ENCODE measurements at regions not wholly inside any gene's neighbourhood (a gene's known extent, or its start where the extent isn't known, plus 50 kb on each side); places are given as distances from the start of the nearest gene placed in this dataset.

- H3K27me3 Mint-ChIP-seq = no peaks in the 10 kb centered on the region
- TF ChIP-seq CTCF (IDR thresholded peaks at IDR 0.05) = no peak
- H3K4me3 Mint-ChIP-seq = no peak overlapping the region
- DNase-seq (no peak), ATAC-seq (no peak)
- H3K36me3 Mint-ChIP-seq (ENCODE audit: low read depth) = no peaks in the 10 kb centered on the region
- H3K27ac Mint-ChIP-seq = no peak overlapping the region
- H3K9me3 Mint-ChIP-seq = no peaks in the 10 kb centered on the region
- intact Hi-C loops (cut with micrococcal nuclease) = no loop called here
- ChIA-PET POLR2A (no interaction called here), CTCF (no interaction called here)
- H3K4me1 Mint-ChIP-seq (ENCODE audit: low read depth) = peaks cover 6% of the 10 kb centered on the region
These were observed 64.8 kb upstream of the RAP2B start for GRCh38 chr3:153097213-153097612.

- DNase-seq (no peak), ATAC-seq (no peak)
- no peaks in the 10 kb centered on the region for H3K9me3 Mint-ChIP-seq
- POLR2A ChIA-PET = no interaction called here
- no peaks in the 10 kb centered on the region for H3K27me3 Mint-ChIP-seq
- intact Hi-C loops (cut with micrococcal nuclease) = no loop called here
- CTCF ChIA-PET = no interaction called here
- no peak for TF ChIP-seq CTCF (IDR thresholded peaks at IDR 0.05)
- H3K4me1 Mint-ChIP-seq (ENCODE audit: low read depth) = no peaks in the 10 kb centered on the region
- H3K36me3 Mint-ChIP-seq (ENCODE audit: low read depth) = no peaks in the 10 kb centered on the region
- no peak overlapping the region for H3K27ac Mint-ChIP-seq
- H3K4me3 Mint-ChIP-seq = no peak overlapping the region
These were observed 62.9 kb upstream of the RAP2B start for GRCh38 chr3:153099131-153099530.

DNA sequence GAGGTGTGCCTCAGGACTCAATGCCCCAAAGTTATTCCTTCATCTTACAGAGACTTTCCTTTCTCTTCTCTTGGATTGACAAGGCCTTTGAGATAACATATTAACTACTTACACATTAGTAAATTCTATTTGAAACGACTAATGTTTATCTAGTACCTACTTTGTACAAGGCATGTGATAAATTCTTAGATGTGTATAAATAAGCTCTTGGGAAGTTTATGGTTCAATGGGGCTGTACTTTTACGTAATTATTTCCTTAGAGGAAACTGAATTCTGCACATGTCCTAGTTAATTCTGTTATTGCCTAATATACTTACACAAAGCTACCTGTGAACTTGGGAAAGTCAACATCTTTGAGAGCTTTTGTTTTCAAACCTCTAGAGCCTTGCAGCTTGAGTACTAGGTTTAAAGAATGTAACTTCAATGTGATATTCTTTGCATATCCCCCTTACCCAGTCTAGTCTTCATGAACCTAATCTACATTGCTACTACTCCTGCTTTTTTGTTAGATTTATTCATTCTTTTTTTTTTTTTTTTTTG is 58.5 kb upstream of the RAP2B start:
- no peak overlapping the region for H3K4me3 Mint-ChIP-seq
- intact Hi-C loops (cut with micrococcal nuclease) = no loop called here
- H3K9me3 Mint-ChIP-seq = no peaks in the 10 kb centered on the region
- H3K27me3 Mint-ChIP-seq = no peaks in the 10 kb centered on the region
- H3K36me3 Mint-ChIP-seq (ENCODE audit: low read depth) = no peaks in the 10 kb centered on the region
- ChIA-PET CTCF (no interaction called here), POLR2A (no interaction called here)
- no peak overlapping the region for H3K27ac Mint-ChIP-seq
- no peak for ATAC-seq
- DNase-seq = no peak
- no peaks in the 10 kb centered on the region for H3K4me1 Mint-ChIP-seq (ENCODE audit: low read depth)
- TF ChIP-seq CTCF (IDR thresholded peaks at IDR 0.05) = no peak

DNA sequence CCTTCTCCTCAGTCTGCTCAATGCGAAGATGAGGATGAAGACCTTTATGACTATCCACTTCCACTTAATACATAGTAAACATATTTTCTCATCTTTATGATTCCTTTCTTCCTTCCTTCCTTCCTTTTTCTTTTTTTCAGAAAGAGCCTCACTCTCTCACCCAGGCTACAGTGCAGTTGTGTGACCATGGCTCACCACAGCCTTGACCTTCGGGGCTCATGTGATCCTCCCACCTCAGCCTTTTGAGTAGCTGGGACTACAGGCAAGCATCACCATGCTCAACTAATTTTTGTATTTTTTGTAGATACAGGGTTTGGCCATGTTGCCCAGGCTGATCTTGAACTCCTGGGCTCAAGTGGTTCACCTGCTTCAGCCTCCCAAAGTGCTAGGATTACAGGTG is 52.0 kb upstream of the RAP2B start:
- Mint-ChIP-seq H3K4me1 (ENCODE audit: low read depth) (no peaks in the 10 kb centered on the region), H3K27ac (no peak overlapping the region), H3K4me3 (no peak overlapping the region), H3K27me3 (no peaks in the 10 kb centered on the region), H3K9me3 (no peaks in the 10 kb centered on the region), H3K36me3 (ENCODE audit: low read depth) (no peaks in the 10 kb centered on the region)
- POLR2A ChIA-PET = no interaction called here
- CTCF ChIA-PET = interaction anchor here (0.6 kb wide), 1 partner anchor 42 kb away, joined by 3 read pairs; no protein-coding TSS in a partner anchor
- DNase-seq = no peak
- no peak for ATAC-seq
- no peak for TF ChIP-seq CTCF (IDR thresholded peaks at IDR 0.05)
- intact Hi-C loops (cut with micrococcal nuclease) = no loop called here

DNA sequence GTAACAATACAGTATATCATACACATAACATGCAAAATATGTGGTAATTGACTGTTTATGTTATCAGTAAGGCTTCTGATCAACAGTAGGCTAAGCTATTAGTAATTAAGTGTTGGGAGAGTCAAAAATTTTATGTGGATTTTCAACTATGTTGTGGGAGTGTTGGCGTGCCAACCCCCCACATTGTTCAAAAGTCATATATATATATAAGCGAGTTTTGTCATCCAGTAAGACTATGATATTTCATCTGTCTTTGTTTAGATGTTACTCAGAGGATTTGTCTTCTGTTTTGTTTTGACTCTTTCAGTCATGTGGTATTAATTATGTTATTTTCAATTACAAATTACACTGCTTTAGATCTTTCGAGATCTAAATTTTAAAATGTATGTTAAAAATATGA is 51.0 kb upstream of the RAP2B start:
- ATAC-seq (no peak), DNase-seq (no peak)
- intact Hi-C loops (cut with micrococcal nuclease) = no loop called here
- Mint-ChIP-seq H3K4me1 (ENCODE audit: low read depth) (no peaks in the 10 kb centered on the region), H3K4me3 (no peak overlapping the region), H3K9me3 (no peaks in the 10 kb centered on the region), H3K27ac (no peak overlapping the region), H3K36me3 (ENCODE audit: low read depth) (no peaks in the 10 kb centered on the region), H3K27me3 (no peaks in the 10 kb centered on the region)
- CTCF ChIA-PET = interaction anchor here (1.1 kb wide), 1 partner anchor 9 kb away, joined by 3 read pairs; no protein-coding TSS in a partner anchor
- no peak for TF ChIP-seq CTCF (IDR thresholded peaks at IDR 0.05)
- POLR2A ChIA-PET = interaction anchor here (0.6 kb wide), 1 partner anchor 8 kb away, joined by 3 read pairs; no protein-coding TSS in a partner anchor

Measured in activated CD8-positive, alpha-beta T cell treated with anti-CD3 and anti-CD28 coated beads for 36 hours (primary cell).